ENCODE measurements at regions not wholly inside any gene's neighbourhood (a gene's known extent, or its start where the extent isn't known, plus 50 kb on each side); places are given as distances from the start of the nearest gene placed in this dataset.
A peak's percentile ranks its signal among the peaks of the same experiment; 100 is the strongest.
"Not testable (repeated sequence)": the region's sequence is repeated elsewhere in the genome, so short reads cannot be mapped to it uniquely, and the experiment has no call there.

GRCh38 chr4:118539412-118540077, 145.6 kb upstream of the METTL14 start:
- H3K4me3 ChIP-seq (ENCODE audit: low read depth, low read length), result not testable (repeated sequence)
- TF ChIP-seq CTCF (IDR thresholded peaks at IDR 0.05; ENCODE audit: insufficient read depth, low read depth, low read length), result peak; percentile 9
- DNase-seq (ENCODE audit: low read depth), result peak; percentile 31

GRCh38 chr4:118556576-118556975, 128.6 kb upstream of the METTL14 start:
- not testable (repeated sequence) for DNase-seq (ENCODE audit: low read depth); H3K4me3 ChIP-seq (ENCODE audit: low read depth, low read length)

GRCh38 chr4:118557298-118557851, 127.8 kb upstream of the METTL14 start:
- peak; percentile 19 for DNase-seq (ENCODE audit: low read depth)
- H3K4me3 ChIP-seq (ENCODE audit: low read depth, low read length), result no peak overlapping the region
- TF ChIP-seq CTCF (IDR thresholded peaks at IDR 0.05; ENCODE audit: insufficient read depth, low read depth, low read length), result no peak

- not testable (repeated sequence) for H3K4me3 ChIP-seq (ENCODE audit: low read depth, low read length); DNase-seq (ENCODE audit: low read depth)
Measured at GRCh38 chr4:118558188-118558587, 127.0 kb upstream of the METTL14 start.

- DNase-seq (ENCODE audit: low read depth); H3K4me3 ChIP-seq (ENCODE audit: low read depth, low read length): not testable (repeated sequence)
Measured at GRCh38 chr4:118561559-118561958, 123.6 kb upstream of the METTL14 start.

- DNase-seq (ENCODE audit: low read depth); H3K4me3 ChIP-seq (ENCODE audit: low read depth, low read length): not testable (repeated sequence)
Measured at GRCh38 chr4:118566003-118566513, 119.1 kb upstream of the METTL14 start.

- not testable (repeated sequence) for H3K4me3 ChIP-seq (ENCODE audit: low read depth, low read length); DNase-seq (ENCODE audit: low read depth)
Measured at GRCh38 chr4:118572991-118573390, 112.2 kb upstream of the METTL14 start.

GRCh38 chr4:118574251-118574913, 110.8 kb upstream of the METTL14 start:
- not testable (repeated sequence) for DNase-seq (ENCODE audit: low read depth); H3K4me3 ChIP-seq (ENCODE audit: low read depth, low read length)

- not testable (repeated sequence) for DNase-seq (ENCODE audit: low read depth); H3K4me3 ChIP-seq (ENCODE audit: low read depth, low read length)
Measured at GRCh38 chr4:118575057-118575456, 110.1 kb upstream of the METTL14 start.

- H3K4me3 ChIP-seq (ENCODE audit: low read depth, low read length); DNase-seq (ENCODE audit: low read depth): not testable (repeated sequence)
Measured at GRCh38 chr4:118575726-118576125, 109.5 kb upstream of the METTL14 start.

- not testable (repeated sequence) for DNase-seq (ENCODE audit: low read depth); H3K4me3 ChIP-seq (ENCODE audit: low read depth, low read length)
Measured at GRCh38 chr4:118576709-118577219, 108.4 kb upstream of the METTL14 start.

- no peak for TF ChIP-seq CTCF (IDR thresholded peaks at IDR 0.05; ENCODE audit: insufficient read depth, low read depth, low read length)
- H3K4me3 ChIP-seq (ENCODE audit: low read depth, low read length), result no peak overlapping the region
Measured at GRCh38 chr4:118585015-118585414, 100.2 kb upstream of the METTL14 start.

More at GRCh38 chr4:118585015-118585414, 100.2 kb upstream of the METTL14 start:
- DNase-seq (ENCODE audit: low read depth), result no peak
